Fibroblast of lung (primary cell): ENCODE measurements at regions not wholly inside any gene's neighbourhood (a gene's known extent, or its start where the extent isn't known, plus 50 kb on each side); places are given as distances from the start of the nearest gene placed in this dataset.

ENCODE experiments used
- EZH2 ChIP-seq: IDR thresholded peaks from 2 replicates; pipeline ENCODE4 v1.5.1; 2012; ENCODE audit warnings: low read length, control low read depth, mild to moderate bottlenecking; ENCODE audit errors: missing control alignments
- TF ChIP-seq, protein P1 (sequence below), 2 donors: IDR thresholded peaks in 1 of 2; conservative IDR thresholded peaks in 1 of 2; 1 replicate in 1 of 2; 2 replicates in 1 of 2; pipeline ENCODE4 v1.5.1; 2011 to 2012; ENCODE audit warnings: low read length in 2 of 2, control low read depth in 1 of 2, inconsistent platforms in 1 of 2, low read depth in 1 of 2, mild to moderate bottlenecking in 1 of 2

DNA sequence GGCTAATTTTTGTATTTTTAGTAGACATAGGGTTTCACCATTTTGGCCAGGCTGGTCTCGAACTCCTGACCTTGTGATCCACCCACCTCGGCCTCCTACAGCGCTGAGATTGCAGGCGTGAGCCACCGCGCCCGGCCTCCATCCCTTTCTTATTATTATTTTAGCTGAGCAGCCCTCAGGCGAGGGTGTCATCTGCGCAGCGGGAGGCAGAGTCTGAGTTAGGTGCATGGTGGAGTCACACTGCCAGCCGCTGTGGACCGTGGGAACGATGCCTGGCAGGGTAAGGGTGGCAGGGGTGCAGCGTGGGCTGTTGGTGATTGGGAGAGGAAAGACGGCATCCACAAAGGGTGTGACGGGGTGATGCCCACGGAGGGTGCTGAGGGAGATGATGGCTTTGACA is 491.8 kb upstream of the FAT1 start:
- TF ChIP-seq, protein P1, sequence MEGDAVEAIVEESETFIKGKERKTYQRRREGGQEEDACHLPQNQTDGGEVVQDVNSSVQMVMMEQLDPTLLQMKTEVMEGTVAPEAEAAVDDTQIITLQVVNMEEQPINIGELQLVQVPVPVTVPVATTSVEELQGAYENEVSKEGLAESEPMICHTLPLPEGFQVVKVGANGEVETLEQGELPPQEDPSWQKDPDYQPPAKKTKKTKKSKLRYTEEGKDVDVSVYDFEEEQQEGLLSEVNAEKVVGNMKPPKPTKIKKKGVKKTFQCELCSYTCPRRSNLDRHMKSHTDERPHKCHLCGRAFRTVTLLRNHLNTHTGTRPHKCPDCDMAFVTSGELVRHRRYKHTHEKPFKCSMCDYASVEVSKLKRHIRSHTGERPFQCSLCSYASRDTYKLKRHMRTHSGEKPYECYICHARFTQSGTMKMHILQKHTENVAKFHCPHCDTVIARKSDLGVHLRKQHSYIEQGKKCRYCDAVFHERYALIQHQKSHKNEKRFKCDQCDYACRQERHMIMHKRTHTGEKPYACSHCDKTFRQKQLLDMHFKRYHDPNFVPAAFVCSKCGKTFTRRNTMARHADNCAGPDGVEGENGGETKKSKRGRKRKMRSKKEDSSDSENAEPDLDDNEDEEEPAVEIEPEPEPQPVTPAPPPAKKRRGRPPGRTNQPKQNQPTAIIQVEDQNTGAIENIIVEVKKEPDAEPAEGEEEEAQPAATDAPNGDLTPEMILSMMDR (conservative IDR thresholded peaks at IDR 0.05 in 1 of 2, IDR thresholded peaks at IDR 0.05 in 1 of 2; ENCODE audit: low read depth in 1 of 2, low read length in 2 of 2): no peak
- no peak for TF ChIP-seq EZH2
